Lower lobe of right lung (tissue), 2 donors: ENCODE measurements at regions not wholly inside any gene's neighbourhood (a gene's known extent, or its start where the extent isn't known, plus 50 kb on each side); places are given as distances from the start of the nearest gene placed in this dataset.

Source experiments
- ATAC-seq, 2 donors: fragments of 200-7000 bp; cut with Tn5 transposase; one replicate each; pipeline ENCODE4 v1.9.1; 2020 to 2022; ENCODE audit warnings: mild to moderate bottlenecking in 2 of 2, moderate library complexity in 2 of 2
- DNase-seq: peaks from one replicate; pipeline ENCODE4 v3.0.0-alpha.2; 2020
- H3K27ac ChIP-seq: fragments of 200-600 bp; one replicate; pipeline ENCODE4 v1.8.0; 2022
- H3K27me3 ChIP-seq: fragments of 200-600 bp; one replicate; pipeline ENCODE4 v1.8.0; 2022; ENCODE audit warnings: low read depth
- H3K36me3 ChIP-seq: fragments of 200-600 bp; one replicate; pipeline ENCODE4 v1.8.0; 2022; ENCODE audit warnings: mild to moderate bottlenecking
- H3K4me1 ChIP-seq: fragments of 200-600 bp; one replicate; pipeline ENCODE4 v1.8.0; 2022
- H3K4me3 ChIP-seq: fragments of 200-600 bp; one replicate; pipeline ENCODE4 v1.8.0; 2022; ENCODE audit warnings: mild to moderate bottlenecking
- H3K9me3 ChIP-seq: fragments of 200-600 bp; one replicate; pipeline ENCODE4 v1.8.0; 2022
- CTCF ChIP-seq: fragments of 200-600 bp; IDR thresholded peaks from one replicate; pipeline ENCODE4 v1.8.0; 2022; ENCODE audit warnings: antibody characterized with exemption, mild to moderate bottlenecking
- intact Hi-C: fragments of 100-400 bp; cut with DNase I; formaldehyde crosslinking; loops from one replicate; pipeline ENCODE4 v1.11.0; 2022
- donor health status: DM: no; HTN: yes; CAD: no; lungs with severe emphysema.

GRCh38 chr3:177437513-177438337, 240.4 kb upstream of the TBL1XR1 start:
- DNase-seq (no peak), ATAC-seq (no peak)
- Histone ChIP-seq H3K27ac (no peak overlapping the region), H3K9me3 (no peaks in the 10 kb centered on the region), H3K27me3 (no peaks in the 10 kb centered on the region), H3K36me3 (no peaks in the 10 kb centered on the region), H3K4me3 (no peak overlapping the region), H3K4me1 (no peaks in the 10 kb centered on the region)
- intact Hi-C loops = no loop called here
- no peak for TF ChIP-seq CTCF

- Histone ChIP-seq H3K27me3 (no peaks in the 10 kb centered on the region), H3K27ac (no peak overlapping the region), H3K9me3 (no peaks in the 10 kb centered on the region), H3K4me3 (no peak overlapping the region), H3K36me3 (no peaks in the 10 kb centered on the region), H3K4me1 (no peaks in the 10 kb centered on the region)
- DNase-seq (no peak), ATAC-seq (no peak)
- intact Hi-C loops = no loop called here
- no peak for TF ChIP-seq CTCF
Measured at GRCh38 chr3:177438596-177439220, 241.4 kb upstream of the TBL1XR1 start.

GRCh38 chr3:177439694-177440269, 242.5 kb upstream of the TBL1XR1 start:
- H3K27ac ChIP-seq = no peak overlapping the region
- no peaks in the 10 kb centered on the region for H3K27me3 ChIP-seq
- no peak overlapping the region for H3K4me3 ChIP-seq
- no peaks in the 10 kb centered on the region for H3K4me1 ChIP-seq
- no peak for TF ChIP-seq CTCF
- DNase-seq (no peak), ATAC-seq (no peak)
- H3K36me3 ChIP-seq = no peaks in the 10 kb centered on the region
- H3K9me3 ChIP-seq = no peaks in the 10 kb centered on the region
- intact Hi-C loops = no loop called here

- H3K27me3 ChIP-seq = no peaks in the 10 kb centered on the region
- H3K9me3 ChIP-seq = no peaks in the 10 kb centered on the region
- no peak for DNase-seq
- intact Hi-C loops = no loop called here
- ATAC-seq = no peak
- TF ChIP-seq CTCF = no peak
- H3K27ac ChIP-seq = no peak overlapping the region
- no peaks in the 10 kb centered on the region for H3K36me3 ChIP-seq
- peaks cover 3% of the 10 kb centered on the region for H3K4me1 ChIP-seq
- H3K4me3 ChIP-seq = no peak overlapping the region
Measured at GRCh38 chr3:177440456-177441104, 243.3 kb upstream of the TBL1XR1 start.

- ATAC-seq = no peak
- no peaks in the 10 kb centered on the region for H3K9me3 ChIP-seq
- TF ChIP-seq CTCF = no peak
- intact Hi-C loops = no loop called here
- H3K36me3 ChIP-seq = no peaks in the 10 kb centered on the region
- DNase-seq = no peak
- H3K27me3 ChIP-seq = no peaks in the 10 kb centered on the region
- H3K4me1 ChIP-seq = peaks cover 7% of the 10 kb centered on the region
- no peak overlapping the region for H3K4me3 ChIP-seq
- no peak overlapping the region for H3K27ac ChIP-seq
Measured at GRCh38 chr3:177441276-177441812, 244.1 kb upstream of the TBL1XR1 start.
